ENCODE measurements at regions not wholly inside any gene's neighbourhood (a gene's known extent, or its start where the extent isn't known, plus 50 kb on each side); places are given as distances from the start of the nearest gene placed in this dataset.

DNA sequence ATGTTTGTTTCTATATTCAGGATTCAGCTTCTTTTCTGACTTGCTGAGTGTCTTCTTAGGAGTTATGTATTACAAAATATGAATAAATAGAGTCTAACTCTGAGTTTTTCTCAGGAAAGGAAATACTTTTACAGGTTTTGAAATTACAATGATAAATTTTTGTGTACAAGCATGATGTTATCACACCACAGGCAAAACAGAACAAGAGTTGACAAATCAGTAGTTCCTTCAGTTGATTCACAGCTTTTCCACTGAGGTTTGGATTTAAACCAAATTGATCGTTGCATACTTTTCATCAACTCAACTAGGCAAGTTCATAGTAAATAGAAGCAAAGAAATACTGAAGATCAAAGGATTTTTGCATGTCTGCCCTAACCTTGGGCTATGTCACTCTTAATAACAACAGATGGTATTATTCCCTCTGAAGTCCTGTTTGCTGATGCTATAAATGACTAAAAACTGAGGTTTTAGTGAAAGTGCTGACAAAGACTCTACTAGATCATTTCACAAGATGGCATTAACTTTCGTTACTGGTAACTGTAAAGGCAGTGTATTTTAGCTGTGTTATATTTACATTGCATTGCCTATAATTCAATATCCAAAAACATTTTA lies 520.2 kb downstream of the FLRT2 start:
- Histone ChIP-seq H3K27me3 (ENCODE audit: control insufficient read depth in 1 of 2, insufficient read depth in 2 of 2, low read length in 2 of 2) (no peaks in the 10 kb centered on the region), H2AFZ (ENCODE audit: low read length) (no peak overlapping the region), H3K9me3 (ENCODE audit: low read length) (peaks cover 5% of the 10 kb centered on the region; the same call in 1 of the 2 replicates), H3K79me2 (ENCODE audit: insufficient read depth, low read length) (no peaks in the 10 kb centered on the region), H3K36me3 (replicated peaks in 1 of 2; ENCODE audit: control insufficient read depth in 1 of 2, insufficient read depth in 2 of 2, low read length in 2 of 2) (no peaks in the 10 kb centered on the region), H3K4me3 (replicated peaks in 1 of 3; ENCODE audit: insufficient read depth in 1 of 3, low read depth in 2 of 3, low read length in 3 of 3) (no peak overlapping the region), H3K4me1 (ENCODE audit: insufficient read depth, low read length) (no peaks in the 10 kb centered on the region), H3K9ac (ENCODE audit: insufficient read depth, low read depth, low read length) (no peak overlapping the region), H3K27ac (ENCODE audit: extremely low read length, insufficient read depth, low read length) (no peak overlapping the region), H3K4me2 (ENCODE audit: low read depth, low read length) (no peak overlapping the region), H4K20me1 (ENCODE audit: insufficient read depth, low read length) (no peaks in the 10 kb centered on the region)
- no TSS peak for BruUV-seq (replicated peaks)
- in situ Hi-C loops (cut with HindIII; ENCODE audit: extremely low pct_ligation_motif_present, low pct_unique_long_range_greater_than_20kb) (no loop called here), intact Hi-C loops (cut with micrococcal nuclease; ENCODE audit: unreplicated experiment) (no loop called here)
- FAIRE-seq = no peak
- peak in 1 of 2 experiments; percentile 10; a peak in 1 of 4 replicates for TF ChIP-seq MAFK (conservative IDR thresholded peaks at IDR 0.05 in 1 of 2, IDR thresholded peaks at IDR 0.05 in 1 of 2; ENCODE audit: low read length in 2 of 2)
- no peak for TF ChIP-seq SP5 (CRISPR knock-in tag; IDR thresholded peaks at IDR 0.05; ENCODE audit: borderline replicate concordance, low read depth)
- whole genome bisulfite sequencing (ENCODE audit: low lambda C conversion rate) = 2% methylated on average over 2 of the region's 2 CpGs
- no peak for DNase-seq (ENCODE audit: low spot score)
- POLR2A ChIA-PET = no interaction called here
- CTCF ChIA-PET (ENCODE audit: low intra/inter-chr PET ratio, low total read pairs) = no interaction called here
- no peak for ATAC-seq

DNA sequence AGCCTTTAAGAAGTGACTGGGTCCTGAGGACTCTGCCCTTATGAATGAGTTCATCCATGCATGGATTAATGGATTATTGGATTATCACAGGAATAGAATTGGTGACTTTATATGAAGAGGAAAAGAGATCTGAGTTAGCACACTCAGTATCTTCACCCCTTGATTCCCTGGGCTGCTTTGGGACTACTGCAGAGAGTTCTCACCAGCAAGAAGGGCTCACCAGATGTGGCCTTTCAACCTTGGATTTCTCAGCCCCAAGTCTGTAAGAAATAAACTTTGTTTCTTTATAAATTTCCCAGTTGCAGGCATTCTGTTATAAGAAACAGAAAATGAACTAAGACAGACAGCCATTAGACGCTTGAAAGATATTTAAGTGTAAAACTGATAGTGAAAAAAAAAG lies 509.2 kb downstream of the FLRT2 start:
- 0% methylated on average over 1 of the region's 1 CpG for WGBS (ENCODE audit: low lambda C conversion rate)
- no peak for TF ChIP-seq ATF7-NPFF (CRISPR knock-in tag; IDR thresholded peaks at IDR 0.05; ENCODE audit: low read depth)
- no peak for ATAC-seq
- Histone ChIP-seq H3K36me3 (replicated peaks in 1 of 2; ENCODE audit: control insufficient read depth in 1 of 2, insufficient read depth in 2 of 2, low read length in 2 of 2) (no peaks in the 10 kb centered on the region), H3K4me2 (ENCODE audit: low read depth, low read length) (no peak overlapping the region), H3K9ac (ENCODE audit: insufficient read depth, low read depth, low read length) (no peak overlapping the region), H3K4me1 (ENCODE audit: insufficient read depth, low read length) (no peaks in the 10 kb centered on the region), H3K27ac (ENCODE audit: extremely low read length, insufficient read depth, low read length) (no peak overlapping the region), H3K4me3 (replicated peaks in 1 of 3; ENCODE audit: insufficient read depth in 1 of 3, low read depth in 2 of 3, low read length in 3 of 3) (no peak overlapping the region), H3K79me2 (ENCODE audit: insufficient read depth, low read length) (no peaks in the 10 kb centered on the region), H2AFZ (ENCODE audit: low read length) (no peak overlapping the region), H4K20me1 (ENCODE audit: insufficient read depth, low read length) (no peaks in the 10 kb centered on the region), H3K27me3 (ENCODE audit: control insufficient read depth in 1 of 2, insufficient read depth in 2 of 2, low read length in 2 of 2) (no peaks in the 10 kb centered on the region), H3K9me3 (ENCODE audit: low read length) (no peaks in the 10 kb centered on the region; the same call in none of the 2 replicates)
- in situ Hi-C loops (cut with HindIII; ENCODE audit: extremely low pct_ligation_motif_present, low pct_unique_long_range_greater_than_20kb) = no loop called here
- POLR2A ChIA-PET = no interaction called here
- DNase-seq (ENCODE audit: low spot score) = no peak
- intact Hi-C loops (cut with micrococcal nuclease; ENCODE audit: unreplicated experiment) = no loop called here
- no TSS peak for BruUV-seq (replicated peaks)
- CTCF ChIA-PET (ENCODE audit: low intra/inter-chr PET ratio, low total read pairs) = no interaction called here
- FAIRE-seq = no peak
